HEK293T (cell line): ENCODE measurements at regions not wholly inside any gene's neighbourhood (a gene's known extent, or its start where the extent isn't known, plus 50 kb on each side); places are given as distances from the start of the nearest gene placed in this dataset.

Experiments used
- FOXA1 ChIP-seq: fragments of 450-650 bp; IDR thresholded peaks from 2 replicates; pipeline ENCODE4 v1.6.1; 2016; ENCODE audit warnings: mild to moderate bottlenecking
- HDGF ChIP-seq: fragments of 450-650 bp; IDR thresholded peaks from 2 replicates; pipeline ENCODE4 v1.6.1; 2017; ENCODE audit warnings: antibody characterized with exemption, borderline replicate concordance

GRCh38 chr21:15517394-15517793 lies 212.4 kb upstream of the USP25 start:
- no peak for TF ChIP-seq FOXA1
- no peak for TF ChIP-seq HDGF
